Erythroblast (primary cell): ENCODE measurements at regions not wholly inside any gene's neighbourhood (a gene's known extent, or its start where the extent isn't known, plus 50 kb on each side); places are given as distances from the start of the nearest gene placed in this dataset.
"Not testable (repeated sequence)": the region's sequence is repeated elsewhere in the genome, so short reads cannot be mapped to it uniquely, and the experiment has no call there.

Source experiments
- GATA1 ChIP-seq: IDR thresholded peaks from 2 replicates; pipeline ENCODE4 v1.6.1; 2011; ENCODE audit warnings: low read depth, mild to moderate bottlenecking, control low read depth, low read length, moderate library complexity
- POLR2A ChIP-seq: IDR thresholded peaks from 2 replicates; pipeline ENCODE4 v1.6.1; 2011; ENCODE audit warnings: mild to moderate bottlenecking, low read length

- not testable (repeated sequence) for TF ChIP-seq POLR2A, GATA1
These were observed 1285.1 kb downstream of the NSUN3 start for GRCh38 chr3:95347936-95348335.
